HG03066 (cell line): ENCODE measurements at regions not wholly inside any gene's neighbourhood (a gene's known extent, or its start where the extent isn't known, plus 50 kb on each side); places are given as distances from the start of the nearest gene placed in this dataset.

Source experiments
- ATAC-seq: cut with Tn5 transposase; IDR thresholded peaks from one replicate; pipeline ENCODE4 v1.9.1; 2021; ENCODE audit warnings: low read depth; ENCODE audit not compliant: unreplicated experiment

DNA sequence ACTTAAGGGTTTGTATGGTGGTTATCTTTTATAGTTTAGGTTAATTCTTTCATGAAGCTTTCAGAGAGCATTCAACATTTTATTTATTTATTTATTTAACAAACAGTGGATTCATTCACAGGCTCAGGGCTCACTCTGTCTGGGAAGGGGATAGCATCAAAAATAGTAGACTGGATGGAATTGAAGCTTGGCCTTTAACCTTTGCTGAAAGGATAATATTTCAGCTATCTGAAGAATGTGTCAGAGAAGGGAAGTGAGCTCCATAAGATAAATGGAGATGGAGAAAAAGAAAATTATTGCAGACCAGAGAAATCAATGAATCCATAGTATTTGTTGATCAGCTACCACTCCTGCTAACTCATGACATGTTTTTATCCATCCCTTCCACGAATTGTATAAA is 305.6 kb downstream of the COG6 start:
- ATAC-seq: no peak

GRCh38 chr13:39963612-39964011 is 308.1 kb downstream of the COG6 start:
- ATAC-seq: no peak

- ATAC-seq: no peak
These were observed 309.8 kb downstream of the COG6 start for GRCh38 chr13:39965309-39965708.

- ATAC-seq: no peak
These were observed 311.9 kb downstream of the COG6 start for GRCh38 chr13:39967199-39967959.

- no peak for ATAC-seq
These were observed 313.4 kb downstream of the COG6 start for GRCh38 chr13:39968646-39969475.

- ATAC-seq: no peak
These were observed 314.9 kb downstream of the COG6 start for GRCh38 chr13:39970177-39970846.

DNA sequence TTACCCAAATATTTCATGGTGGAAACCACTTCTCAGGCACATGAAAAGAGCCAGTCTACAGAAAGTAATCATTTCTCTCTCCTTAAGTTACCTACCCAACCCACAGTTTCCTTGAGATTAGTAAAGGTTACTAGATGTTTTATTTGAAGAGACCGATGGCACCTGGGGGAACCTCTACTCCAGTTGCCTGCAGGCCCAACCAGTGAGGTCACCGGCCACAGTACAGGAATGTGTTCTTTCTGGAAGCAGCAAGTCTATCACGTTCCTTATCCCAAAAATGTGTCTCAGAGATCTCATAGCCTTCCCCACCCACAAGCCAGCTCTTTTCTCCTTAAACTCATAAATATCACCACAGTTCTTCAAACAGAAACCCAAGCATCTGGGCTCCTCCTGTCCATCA is 316.1 kb downstream of the COG6 start:
- no peak for ATAC-seq

DNA sequence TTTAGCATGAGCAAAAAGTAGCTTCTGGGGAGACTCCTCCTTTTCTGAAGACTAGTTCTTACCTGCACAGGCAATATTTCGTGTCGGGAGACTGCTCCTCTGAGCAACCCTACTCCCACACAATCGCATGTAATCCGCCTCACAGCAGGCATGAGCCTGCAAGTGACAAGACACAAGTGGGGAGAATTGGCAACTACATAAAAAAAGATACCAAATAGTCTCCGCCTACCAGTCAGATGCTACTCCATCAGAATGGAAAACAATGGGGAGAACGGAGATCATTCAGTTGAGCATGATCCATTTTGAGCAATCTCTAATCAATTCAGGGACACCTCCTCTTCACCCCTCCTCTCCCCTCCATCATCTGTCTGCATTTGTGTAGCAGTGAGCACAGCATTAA is 321.0 kb downstream of the COG6 start:
- ATAC-seq: no peak

DNA sequence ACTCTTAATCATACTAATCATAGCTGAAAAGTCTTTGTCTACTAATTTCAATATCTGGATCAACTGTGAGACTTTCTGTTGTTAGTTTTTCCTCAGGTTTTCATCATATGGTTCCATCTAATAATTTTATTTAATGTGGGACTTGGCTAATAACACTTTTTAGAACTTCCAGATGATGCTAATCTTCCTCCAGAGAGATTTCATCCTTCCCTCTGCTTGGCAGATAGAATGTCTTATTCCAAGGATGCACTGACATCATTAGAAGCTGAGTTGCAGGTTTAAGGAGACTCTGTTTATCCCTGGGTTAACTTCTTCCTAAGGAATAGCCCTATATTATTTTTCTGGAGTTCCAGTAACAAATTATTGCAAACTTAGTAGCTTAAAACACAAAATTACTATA is 325.6 kb downstream of the COG6 start:
- no peak for ATAC-seq

DNA sequence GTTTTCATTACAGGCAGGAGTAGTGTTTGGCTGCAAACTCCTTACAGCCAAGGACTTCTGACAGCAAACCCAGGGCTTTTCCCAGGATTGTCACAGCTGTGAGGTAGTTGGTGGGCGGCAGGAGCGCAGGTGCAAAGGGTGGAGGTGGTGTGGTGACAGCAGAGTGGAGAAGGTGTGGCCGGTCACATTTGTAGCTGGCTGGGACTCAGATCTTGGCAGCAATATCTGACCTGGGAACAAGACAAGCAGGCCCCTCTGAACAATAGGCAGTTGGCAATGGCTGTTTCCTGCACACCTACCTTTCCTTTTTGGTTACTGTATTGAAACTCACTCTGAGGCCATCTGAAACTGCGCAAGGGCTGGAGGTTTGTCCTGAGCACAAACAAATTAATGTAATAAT is 327.3 kb downstream of the COG6 start:
- ATAC-seq: no peak

- no peak for ATAC-seq
These were observed 329.6 kb downstream of the COG6 start for GRCh38 chr13:39985071-39985470.

DNA sequence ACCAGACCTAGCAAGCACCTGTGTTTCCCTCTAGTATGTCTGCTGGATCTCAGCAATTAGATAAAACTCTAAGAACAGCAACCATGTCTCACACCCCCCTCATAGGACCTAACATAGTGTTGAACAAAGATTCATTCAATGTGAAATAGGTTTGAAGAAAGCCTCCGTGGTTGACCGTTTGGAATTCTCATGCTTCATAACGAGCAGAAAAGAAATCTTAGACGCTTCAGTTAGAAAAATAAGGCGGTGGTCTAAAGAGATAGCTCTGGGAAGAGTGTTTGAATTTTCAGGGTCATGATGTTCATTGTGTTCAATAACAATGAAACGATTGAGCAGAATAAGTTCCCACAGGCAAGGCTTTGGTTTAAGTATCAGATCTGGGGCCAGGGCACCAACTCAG is 332.9 kb downstream of the COG6 start:
- no peak for ATAC-seq

DNA sequence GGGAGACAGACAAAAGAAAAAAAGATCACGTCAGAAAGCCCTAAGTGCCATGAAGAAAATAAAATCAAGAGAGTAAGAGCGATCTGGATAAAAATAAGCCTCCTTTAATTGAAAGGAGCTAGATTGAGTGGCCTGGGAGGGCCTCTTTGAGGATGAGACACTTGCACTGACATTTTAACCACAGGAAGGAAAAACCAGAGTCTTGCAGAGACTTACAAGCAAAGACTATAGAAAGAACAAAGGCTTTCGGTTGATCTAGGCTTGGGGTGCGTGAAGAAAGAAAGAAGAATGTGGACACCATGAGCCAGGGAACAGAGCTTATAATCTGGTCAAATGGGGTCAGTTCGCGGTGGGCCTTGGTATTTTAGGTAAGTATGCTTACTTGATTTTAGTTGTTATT is 342.7 kb downstream of the COG6 start:
- ATAC-seq: no peak

DNA sequence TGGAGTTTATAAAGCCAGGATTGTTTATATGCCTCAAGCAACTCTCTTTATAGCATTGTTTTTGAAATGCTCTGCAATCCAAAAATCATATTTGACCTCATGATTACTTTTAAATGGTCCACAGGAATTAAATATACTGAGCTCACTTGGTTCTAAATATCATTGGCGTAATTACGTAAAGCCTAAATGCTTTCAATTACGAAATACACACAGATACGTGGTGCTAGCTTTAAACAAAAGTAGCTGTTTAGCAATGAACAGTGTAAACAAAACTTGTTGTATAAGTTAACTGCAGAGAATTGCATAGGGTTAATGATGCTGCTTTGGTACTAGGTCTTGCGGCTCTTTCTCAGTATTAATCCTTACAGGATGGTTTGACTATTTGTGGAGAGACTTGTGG is 346.6 kb downstream of the COG6 start:
- ATAC-seq: no peak

DNA sequence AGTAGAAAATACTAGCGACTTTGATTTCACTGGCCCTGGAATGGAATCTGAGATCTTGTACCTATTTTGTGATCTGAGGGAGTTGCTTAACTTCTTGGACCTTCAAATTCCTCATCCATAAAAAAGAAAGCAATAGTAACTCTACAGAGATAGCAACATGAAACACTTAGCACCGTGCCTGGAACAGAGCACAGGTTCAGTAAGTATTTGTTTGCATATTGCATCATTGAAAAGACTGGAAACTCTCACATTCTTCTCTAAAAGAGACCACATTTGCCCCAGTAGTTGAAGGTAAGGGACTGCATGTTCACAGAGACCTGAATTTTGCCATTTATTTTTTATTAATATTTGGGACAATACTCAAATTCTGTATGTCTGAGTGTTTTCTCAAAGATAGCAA is 358.1 kb downstream of the COG6 start:
- no peak for ATAC-seq

- no peak for ATAC-seq
These were observed 361.6 kb downstream of the COG6 start for GRCh38 chr13:40016953-40017660.

DNA sequence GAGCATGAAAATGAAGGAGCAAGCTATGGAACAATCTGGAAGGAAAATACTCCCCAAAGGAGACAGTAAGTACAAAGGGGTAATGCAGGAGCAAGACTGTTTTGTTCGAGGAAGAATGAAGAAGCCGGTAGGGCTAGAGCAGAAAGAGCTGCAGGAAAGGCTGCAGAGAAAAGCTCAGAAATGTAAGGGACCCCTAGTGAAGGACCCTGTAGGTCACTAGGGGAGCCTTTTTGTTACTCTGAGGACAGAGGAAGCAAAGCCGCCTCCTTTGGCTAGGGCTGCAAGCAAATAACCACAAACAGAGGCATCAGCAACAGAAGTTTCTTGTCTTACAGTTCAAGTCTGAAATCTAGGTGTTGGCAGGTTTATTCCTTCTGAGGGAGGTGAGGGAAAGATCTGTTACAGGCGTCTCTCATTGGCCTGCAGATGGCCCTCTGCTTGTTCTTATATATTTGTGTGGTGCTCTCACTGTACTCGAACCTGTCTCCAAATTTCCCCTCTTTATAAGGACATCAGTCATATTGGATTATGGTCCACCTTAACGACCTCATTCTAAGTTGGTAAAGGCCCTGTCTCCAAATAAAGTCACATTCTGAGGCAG is 362.3 kb downstream of the COG6 start:
- ATAC-seq: no peak

DNA sequence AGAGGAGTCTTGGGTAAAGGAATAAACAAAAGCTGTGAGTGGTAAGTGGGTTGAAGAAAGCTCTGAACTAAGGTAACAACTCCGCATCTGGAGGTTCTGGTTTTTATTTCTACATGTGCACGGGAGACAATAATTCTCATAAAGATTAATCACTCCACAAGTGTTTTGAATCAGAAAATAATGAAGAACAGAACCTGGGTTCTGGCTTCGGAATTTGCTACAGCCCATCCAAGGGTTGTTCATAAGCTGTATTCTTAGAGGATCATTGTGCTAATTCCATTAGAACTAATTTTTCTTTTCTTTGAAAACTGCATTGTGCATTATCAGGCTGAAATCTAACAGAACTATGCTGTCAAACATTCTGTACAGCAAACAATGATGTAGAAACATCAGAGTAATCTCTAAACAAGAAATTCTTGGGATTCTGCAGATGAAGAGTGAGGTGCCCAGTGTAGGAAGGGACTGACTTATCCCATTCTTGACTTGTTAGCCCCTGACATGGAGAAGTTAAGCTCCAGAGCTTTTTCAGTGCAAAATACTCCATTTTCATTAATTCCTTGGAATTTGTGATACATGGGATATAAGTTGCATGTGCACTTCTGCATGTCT is 368.2 kb downstream of the COG6 start:
- ATAC-seq: no peak

- no peak for ATAC-seq
These were observed 368.9 kb downstream of the COG6 start for GRCh38 chr13:40024204-40024966.
